ENCODE measurements at regions not wholly inside any gene's neighbourhood (a gene's known extent, or its start where the extent isn't known, plus 50 kb on each side); places are given as distances from the start of the nearest gene placed in this dataset.

GRCh38 chr5:158309088-158309807 lies 450.3 kb upstream of the CLINT1 start:
- no peak for DNase-seq (ENCODE audit: low read depth in 4 of 4, low spot score in 2 of 4)

- DNase-seq (ENCODE audit: low read depth in 4 of 4, low spot score in 2 of 4) = no peak
These were observed 449.6 kb upstream of the CLINT1 start for GRCh38 chr5:158308429-158309025.

- DNase-seq (ENCODE audit: low read depth in 4 of 4, low spot score in 2 of 4) = no peak
These were observed 446.9 kb upstream of the CLINT1 start for GRCh38 chr5:158305861-158306260.

GRCh38 chr5:158304607-158305006 lies 445.7 kb upstream of the CLINT1 start:
- no peak for DNase-seq (ENCODE audit: low read depth in 4 of 4, low spot score in 2 of 4)

GRCh38 chr5:158303883-158304282 lies 444.9 kb upstream of the CLINT1 start:
- DNase-seq (ENCODE audit: low read depth in 4 of 4, low spot score in 2 of 4) = no peak

GRCh38 chr5:158303275-158303674 lies 444.3 kb upstream of the CLINT1 start:
- no peak for DNase-seq (ENCODE audit: low read depth in 4 of 4, low spot score in 2 of 4)

- no peak for DNase-seq (ENCODE audit: low read depth in 4 of 4, low spot score in 2 of 4)
These were observed 443.1 kb upstream of the CLINT1 start for GRCh38 chr5:158302029-158302428.

GRCh38 chr5:158301186-158301585 lies 442.2 kb upstream of the CLINT1 start:
- DNase-seq (ENCODE audit: low read depth in 4 of 4, low spot score in 2 of 4) = no peak

GRCh38 chr5:158300256-158300655 lies 441.3 kb upstream of the CLINT1 start:
- DNase-seq (ENCODE audit: low read depth in 4 of 4, low spot score in 2 of 4) = no peak

GRCh38 chr5:158297002-158297527 lies 438.1 kb upstream of the CLINT1 start:
- DNase-seq (ENCODE audit: low read depth in 4 of 4, low spot score in 2 of 4) = no peak

- no peak for DNase-seq (ENCODE audit: low read depth in 4 of 4, low spot score in 2 of 4)
These were observed 435.8 kb upstream of the CLINT1 start for GRCh38 chr5:158294701-158295100.

GRCh38 chr5:158292981-158293380 lies 434.0 kb upstream of the CLINT1 start:
- no peak for DNase-seq (ENCODE audit: low read depth in 4 of 4, low spot score in 2 of 4)

- DNase-seq (ENCODE audit: low read depth in 4 of 4, low spot score in 2 of 4) = no peak
These were observed 431.0 kb upstream of the CLINT1 start for GRCh38 chr5:158289967-158290366.

- no peak for DNase-seq (ENCODE audit: low read depth in 4 of 4, low spot score in 2 of 4)
These were observed 429.3 kb upstream of the CLINT1 start for GRCh38 chr5:158288272-158288657.

- peak in 1 of 4 donors; percentile 59 for DNase-seq (ENCODE audit: low read depth in 4 of 4, low spot score in 2 of 4)
These were observed 428.8 kb upstream of the CLINT1 start for GRCh38 chr5:158287643-158288271.

GRCh38 chr5:158286827-158287226 lies 427.9 kb upstream of the CLINT1 start:
- no peak for DNase-seq (ENCODE audit: low read depth in 4 of 4, low spot score in 2 of 4)

GRCh38 chr5:158285698-158286097 lies 426.8 kb upstream of the CLINT1 start:
- DNase-seq (ENCODE audit: low read depth in 4 of 4, low spot score in 2 of 4) = no peak

- no peak for DNase-seq (ENCODE audit: low read depth in 4 of 4, low spot score in 2 of 4)
These were observed 425.3 kb upstream of the CLINT1 start for GRCh38 chr5:158284242-158284641.

- no peak for DNase-seq (ENCODE audit: low read depth in 4 of 4, low spot score in 2 of 4)
These were observed 424.5 kb upstream of the CLINT1 start for GRCh38 chr5:158283397-158283796.

- no peak for DNase-seq (ENCODE audit: low read depth in 4 of 4, low spot score in 2 of 4)
These were observed 419.4 kb upstream of the CLINT1 start for GRCh38 chr5:158278216-158278925.

GRCh38 chr5:158277276-158277675 lies 418.3 kb upstream of the CLINT1 start:
- DNase-seq (ENCODE audit: low read depth in 4 of 4, low spot score in 2 of 4) = no peak
